ENCODE measurements at regions not wholly inside any gene's neighbourhood (a gene's known extent, or its start where the extent isn't known, plus 50 kb on each side); places are given as distances from the start of the nearest gene placed in this dataset.

- Histone ChIP-seq H3K36me3 (ENCODE audit: control insufficient read depth in 4 of 4, insufficient read depth in 3 of 4, low read depth in 1 of 4, low read length in 3 of 4) (no peaks in the 10 kb centered on the region), H3K27ac (ENCODE audit: low read depth in 1 of 2, low read length in 2 of 2) (no peak overlapping the region), H3K9me3 (ENCODE audit: control insufficient read depth in 4 of 4, low read length in 3 of 4) (no peaks in the 10 kb centered on the region), H3K4me3 (ENCODE audit: low read depth in 1 of 3, low read length in 3 of 3) (no peak overlapping the region), H3K27me3 (ENCODE audit: control insufficient read depth in 4 of 4, insufficient read depth in 4 of 4, low read length in 3 of 4) (peaks cover 0 to 6% (median 2%) of the 10 kb centered on the region in 4 donors), H3K9ac (ENCODE audit: low read depth in 1 of 2, low read length in 2 of 2) (no peak overlapping the region), H3K4me1 (ENCODE audit: control insufficient read depth in 4 of 4, insufficient read depth in 4 of 4, low read length in 3 of 4) (no peaks in the 10 kb centered on the region)
- WGBS, result 32% methylated on average over 28 of the region's 28 CpGs
- TF ChIP-seq TAF1 (conservative IDR thresholded peaks at IDR 0.05), result no peak
- no peak for TF ChIP-seq FOXA2 (IDR thresholded peaks at IDR 0.05)
- TF ChIP-seq CTCF (IDR thresholded peaks at IDR 0.05; ENCODE audit: low read depth, low read length, missing input control), result no peak
- TF ChIP-seq EGR1 (IDR thresholded peaks at IDR 0.05; ENCODE audit: low read depth in 2 of 2), result no peak
- no peak for TF ChIP-seq MAX (IDR thresholded peaks at IDR 0.05)
- no peak for TF ChIP-seq JUND (IDR thresholded peaks at IDR 0.05)
- no peak for TF ChIP-seq YY1 (IDR thresholded peaks at IDR 0.05)
- TF ChIP-seq FOXA1 (IDR thresholded peaks at IDR 0.05), result no peak
- TF ChIP-seq ATF3 (IDR thresholded peaks at IDR 0.05), result no peak
- no peak for TF ChIP-seq HNF4G (IDR thresholded peaks at IDR 0.05)
- no peak for TF ChIP-seq HNF4A (conservative IDR thresholded peaks at IDR 0.05)
- TF ChIP-seq REST (IDR thresholded peaks at IDR 0.05), result no peak
- TF ChIP-seq RXRA (IDR thresholded peaks at IDR 0.05), result no peak
- TF ChIP-seq ZBTB33 (IDR thresholded peaks at IDR 0.05), result no peak
- no peak for DNase-seq (ENCODE audit: low spot score)
Observed at GRCh38 chr20:63129991-63130657, 85.8 kb downstream of the YTHDF1 start.

- peaks cover 0 to 6% (median 2%) of the 10 kb centered on the region in 4 donors for H3K27me3 ChIP-seq (ENCODE audit: control insufficient read depth in 4 of 4, insufficient read depth in 4 of 4, low read length in 3 of 4)
- no peaks in the 10 kb centered on the region for H3K4me1 ChIP-seq (ENCODE audit: control insufficient read depth in 4 of 4, insufficient read depth in 4 of 4, low read length in 3 of 4)
- H3K9me3 ChIP-seq (ENCODE audit: control insufficient read depth in 4 of 4, low read length in 3 of 4), result no peaks in the 10 kb centered on the region
- no peak overlapping the region for H3K9ac ChIP-seq (ENCODE audit: low read depth in 1 of 2, low read length in 2 of 2)
- no peak for TF ChIP-seq CTCF (IDR thresholded peaks at IDR 0.05; ENCODE audit: low read depth, low read length, missing input control)
- no peak for TF ChIP-seq GABPA (IDR thresholded peaks at IDR 0.05 in 1 of 2, conservative IDR thresholded peaks at IDR 0.05 in 1 of 2)
- no peak for TF ChIP-seq HNF4G (IDR thresholded peaks at IDR 0.05)
- no peak overlapping the region for H3K27ac ChIP-seq (ENCODE audit: low read depth in 1 of 2, low read length in 2 of 2)
- no peaks in the 10 kb centered on the region for H3K36me3 ChIP-seq (ENCODE audit: control insufficient read depth in 4 of 4, insufficient read depth in 3 of 4, low read depth in 1 of 4, low read length in 3 of 4)
- no peak for DNase-seq (ENCODE audit: low spot score)
- no peak overlapping the region for H3K4me3 ChIP-seq (ENCODE audit: low read depth in 1 of 3, low read length in 3 of 3)
- 74% methylated on average over 9 of the region's 9 CpGs for WGBS
Observed at GRCh38 chr20:63129376-63129965, 86.5 kb downstream of the YTHDF1 start.
